T-cell (primary cell): ENCODE measurements at regions not wholly inside any gene's neighbourhood (a gene's known extent, or its start where the extent isn't known, plus 50 kb on each side); places are given as distances from the start of the nearest gene placed in this dataset.

ENCODE experiments used
- ATAC-seq, 4 experiments: fragments of 200-7000 bp in 3 of 4; fragments of 150-1000 bp in 1 of 4; cut with Tn5 transposase; replicated peaks in 1 of 4; 1 replicate in 3 of 4; 2 replicates in 1 of 4; pipeline ENCODE4 v1.10.0; 2021; ENCODE audit warnings: moderate library complexity in 3 of 4, mild to moderate bottlenecking in 2 of 4, moderate number of reproducible peaks in 1 of 4
- CTCF ChIA-PET, 2 donors: fragments of 300-600 bp; sonication (Branson Sonifier 250); formaldehyde crosslinking; loops; one replicate each; lab custom pipeline; 2022; ENCODE audit warnings: antibody characterized with exemption in 2 of 2; lab: Charles Lee
- POLR2A ChIA-PET, 2 donors: fragments of 300-600 bp; sonication (Branson Sonifier 250); formaldehyde crosslinking; loops; one replicate each; lab custom pipeline; 2022; ENCODE audit warnings: antibody characterized with exemption in 2 of 2; lab: Charles Lee
- DNase-seq, 35 experiments: peaks; one replicate each; pipeline versions ENCODE4 v3.0.0 to v3.0.0-alpha.2; 2013 to 2023
- H3K27ac ChIP-seq: one replicate; pipeline ENCODE4 v1.5.1; 2013; ENCODE audit warnings: low read length
- H3K27me3 ChIP-seq, 2 experiments: replicated peaks in 1 of 2; 1 replicate in 1 of 2; 2 replicates in 1 of 2; pipeline versions ENCODE4 v1.6.1 to v1.7.0; 2013; ENCODE audit warnings: low read length in 1 of 2, mixed read lengths in 1 of 2; ENCODE audit not compliant: control insufficient read depth in 2 of 2, insufficient read depth in 2 of 2; ENCODE audit errors: extremely low read depth in 1 of 2
- H3K36me3 ChIP-seq, 2 donors: 1 replicate in 1 of 2; 2 replicates in 1 of 2; pipeline versions ENCODE4 v1.6.1 to v1.7.0; 2013; ENCODE audit warnings: low read length in 1 of 2; ENCODE audit not compliant: control insufficient read depth in 2 of 2, insufficient read depth in 1 of 2; ENCODE audit errors: extremely low read depth in 1 of 2
- H3K4me1 ChIP-seq, 2 experiments: 1 replicate in 1 of 2; 2 replicates in 1 of 2; pipeline versions ENCODE4 v1.6.1 to v1.7.0; 2013; ENCODE audit warnings: low read length in 2 of 2, mixed read lengths in 1 of 2; ENCODE audit not compliant: insufficient read depth in 2 of 2, control insufficient read depth in 1 of 2; ENCODE audit errors: extremely low read depth in 1 of 2
- H3K4me3 ChIP-seq, 2 donors: 1 replicate in 1 of 2; 2 replicates in 1 of 2; pipeline versions ENCODE4 v1.5.1 to v1.7.0; 2013; ENCODE audit warnings: mild to moderate bottlenecking in 2 of 2, low read length in 1 of 2, moderate library complexity in 1 of 2; ENCODE audit not compliant: control insufficient read depth in 1 of 2; ENCODE audit errors: extremely low read depth in 1 of 2
- H3K9me3 ChIP-seq: 2 replicates; pipeline ENCODE4 v1.7.0; 2013
- H3K27ac Mint-ChIP-seq, 2 donors: one replicate each; pipeline ENCODE4 v1.8.0; 2020 to 2021; ENCODE audit warnings: mild to moderate bottlenecking in 2 of 2, mixed read lengths in 2 of 2
- H3K27me3 Mint-ChIP-seq, 2 donors: one replicate each; pipeline ENCODE4 v1.8.0; 2021 to 2022; ENCODE audit warnings: mixed read lengths in 2 of 2
- H3K36me3 Mint-ChIP-seq: one replicate; pipeline ENCODE4 v1.8.0; 2021; ENCODE audit warnings: mixed read lengths
- H3K4me1 Mint-ChIP-seq, 3 donors: one replicate each; pipeline ENCODE4 v1.8.0; 2020 to 2022; ENCODE audit warnings: mixed read lengths in 3 of 3, mild to moderate bottlenecking in 1 of 3
- H3K4me3 Mint-ChIP-seq, 3 donors: one replicate each; pipeline ENCODE4 v1.8.0; 2020 to 2022; ENCODE audit warnings: mild to moderate bottlenecking in 3 of 3, mixed read lengths in 3 of 3, moderate library complexity in 3 of 3
- H3K9me3 Mint-ChIP-seq, 3 donors: one replicate each; pipeline ENCODE4 v1.8.0; 2020 to 2022; ENCODE audit warnings: mixed read lengths in 3 of 3
- WGBS: methylation state at CpG from one replicate; pipeline ENCODE4 v1.1.5; 2013; ENCODE audit warnings: missing lambda C conversion rate; ENCODE audit not compliant: insufficient coverage; 5-methylcytosine and 5-hydroxymethylcytosine counted together

DNA sequence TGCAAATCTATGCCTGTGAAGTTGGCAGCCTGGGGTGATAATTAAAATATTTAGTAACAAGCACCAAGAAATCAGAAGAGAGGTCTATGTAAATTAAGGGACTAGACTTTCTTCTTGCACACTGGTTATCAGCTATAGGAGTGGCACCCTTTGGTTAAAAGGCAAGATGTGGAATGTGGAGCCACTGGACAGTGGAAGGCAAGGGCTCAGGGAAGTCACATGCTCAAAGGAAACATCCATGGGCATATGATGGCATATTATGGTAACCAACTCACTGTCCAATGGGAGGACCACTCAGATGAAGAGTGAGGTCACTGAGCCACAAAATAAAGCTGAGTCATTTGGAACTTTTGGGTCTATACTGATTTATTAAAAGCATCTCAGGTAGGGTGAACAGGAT, 165.6 kb upstream of the PRICKLE2 start:
- H3K36me3 ChIP-seq = no peaks in the 10 kb centered on the region
- peaks cover 2 to 3% of the 10 kb centered on the region in 2 donors for H3K27me3 Mint-ChIP-seq
- ChIA-PET CTCF (no interaction called here), POLR2A (no interaction called here)
- no peaks in the 10 kb centered on the region for H3K4me1 Mint-ChIP-seq
- no peak for DNase-seq
- no peaks in the 10 kb centered on the region for H3K4me1 ChIP-seq
- no peak overlapping the region for H3K27ac Mint-ChIP-seq
- no peaks in the 10 kb centered on the region for H3K36me3 Mint-ChIP-seq
- ATAC-seq = no peak
- peaks cover 0 to 4% (median 0%) of the 10 kb centered on the region in 3 donors for H3K9me3 Mint-ChIP-seq
- no peaks in the 10 kb centered on the region for H3K27me3 ChIP-seq
- no peak overlapping the region for H3K27ac ChIP-seq
- no peak overlapping the region for H3K4me3 Mint-ChIP-seq
- no peak overlapping the region for H3K4me3 ChIP-seq
- H3K9me3 ChIP-seq = no peaks in the 10 kb centered on the region

DNA sequence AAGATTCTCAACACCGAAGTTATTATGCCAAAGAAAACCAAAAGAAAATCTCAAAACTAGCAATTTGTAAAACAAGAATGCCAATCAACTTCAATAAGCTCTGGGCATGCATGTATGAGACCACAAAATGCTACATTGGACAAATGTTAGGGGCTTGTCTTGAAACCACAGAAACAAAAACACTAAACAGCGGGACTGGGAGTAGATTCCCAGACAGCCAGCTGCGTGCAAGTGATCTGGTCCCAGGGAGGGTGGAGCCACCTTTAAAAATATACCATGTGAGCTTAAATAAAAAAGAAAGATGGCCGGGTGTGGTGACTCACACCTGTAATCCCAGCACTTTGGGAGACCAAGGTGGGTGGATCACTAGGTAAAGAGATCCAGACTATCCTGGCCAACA, 163.6 kb upstream of the PRICKLE2 start:
- ATAC-seq (no peak), DNase-seq (no peak)
- Histone ChIP-seq H3K4me1 (no peaks in the 10 kb centered on the region), H3K4me3 (no peak overlapping the region), H3K27ac (no peak overlapping the region), H3K27me3 (no peaks in the 10 kb centered on the region), H3K9me3 (no peaks in the 10 kb centered on the region), H3K36me3 (no peaks in the 10 kb centered on the region)
- POLR2A ChIA-PET = no interaction called here
- no peaks in the 10 kb centered on the region for H3K4me1 Mint-ChIP-seq
- no peak overlapping the region for H3K4me3 Mint-ChIP-seq
- peaks cover 0 to 4% (median 0%) of the 10 kb centered on the region in 3 donors for H3K9me3 Mint-ChIP-seq
- no peak overlapping the region for H3K27ac Mint-ChIP-seq
- peaks cover 2 to 3% of the 10 kb centered on the region in 2 donors for H3K27me3 Mint-ChIP-seq
- CTCF ChIA-PET = no interaction called here
- WGBS = 90% methylated on average over 2 of the region's 4 CpGs
- H3K36me3 Mint-ChIP-seq = no peaks in the 10 kb centered on the region

DNA sequence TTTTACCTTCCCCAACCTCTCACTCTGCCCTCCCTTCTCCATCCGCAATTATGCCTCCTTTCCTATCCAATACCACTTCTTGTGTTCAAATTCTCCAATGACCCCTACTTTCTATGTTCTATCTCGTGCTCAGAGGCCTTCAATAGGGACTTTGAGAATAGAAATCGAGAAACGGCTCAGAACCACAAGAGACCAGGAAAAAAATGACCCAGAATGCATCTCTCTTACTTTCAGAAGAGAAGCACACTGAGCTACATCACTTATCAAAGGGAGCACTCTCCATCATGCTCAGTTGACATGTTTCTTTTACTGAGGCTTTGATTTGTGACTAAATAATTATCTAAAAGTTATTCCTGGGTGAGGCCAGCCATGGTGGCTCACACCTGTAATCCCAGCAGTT, 162.4 kb upstream of the PRICKLE2 start:
- CTCF ChIA-PET = no interaction called here
- no peaks in the 10 kb centered on the region for H3K4me1 Mint-ChIP-seq
- no peak for ATAC-seq
- peaks cover 0 to 4% (median 0%) of the 10 kb centered on the region in 3 donors for H3K9me3 Mint-ChIP-seq
- no peak overlapping the region for H3K27ac ChIP-seq
- no peak for DNase-seq
- H3K4me1 ChIP-seq = no peaks in the 10 kb centered on the region
- WGBS = 76% methylated on average over 2 of the region's 4 CpGs
- H3K9me3 ChIP-seq = no peaks in the 10 kb centered on the region
- H3K4me3 Mint-ChIP-seq = no peak overlapping the region
- H3K36me3 ChIP-seq = no peaks in the 10 kb centered on the region
- no peaks in the 10 kb centered on the region for H3K27me3 ChIP-seq
- H3K4me3 ChIP-seq = no peak overlapping the region
- no peaks in the 10 kb centered on the region for H3K36me3 Mint-ChIP-seq
- H3K27ac Mint-ChIP-seq = no peak overlapping the region
- peaks cover 2 to 3% of the 10 kb centered on the region in 2 donors for H3K27me3 Mint-ChIP-seq
- POLR2A ChIA-PET = no interaction called here

DNA sequence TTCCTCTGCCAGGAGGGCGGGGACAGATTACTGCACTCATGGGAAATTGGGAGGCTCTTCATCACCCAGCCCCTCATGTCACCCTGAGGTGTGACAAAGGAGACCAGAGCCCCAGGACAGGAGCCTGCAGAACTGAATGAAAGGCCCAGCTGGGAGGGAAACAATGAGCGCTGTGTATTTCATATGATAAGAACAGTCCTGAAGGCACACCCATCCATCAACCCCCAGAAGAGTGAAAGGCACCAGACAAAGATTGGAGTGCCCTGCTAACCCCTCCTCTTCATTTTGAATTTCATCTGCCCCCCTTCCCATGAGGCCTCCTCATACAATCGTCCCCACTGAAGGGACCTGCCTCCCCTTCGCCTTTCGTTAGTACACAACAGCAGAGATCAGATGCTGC, 160.0 kb upstream of the PRICKLE2 start:
- no peaks in the 10 kb centered on the region for H3K9me3 ChIP-seq
- H3K36me3 ChIP-seq = no peaks in the 10 kb centered on the region
- Mint-ChIP-seq H3K36me3 (no peaks in the 10 kb centered on the region), H3K9me3 (peaks cover 0 to 4% (median 0%) of the 10 kb centered on the region in 3 donors), H3K27me3 (peaks cover 2 to 3% of the 10 kb centered on the region in 2 donors), H3K4me3 (no peak overlapping the region), H3K4me1 (no peaks in the 10 kb centered on the region), H3K27ac (no peak overlapping the region)
- WGBS = 50% methylated on average over 1 of the region's 5 CpGs
- DNase-seq (no peak), ATAC-seq (no peak)
- no peak overlapping the region for H3K27ac ChIP-seq
- H3K4me3 ChIP-seq = no peak overlapping the region
- CTCF ChIA-PET = no interaction called here
- POLR2A ChIA-PET = no interaction called here
- H3K27me3 ChIP-seq = no peaks in the 10 kb centered on the region
- no peaks in the 10 kb centered on the region for H3K4me1 ChIP-seq

DNA sequence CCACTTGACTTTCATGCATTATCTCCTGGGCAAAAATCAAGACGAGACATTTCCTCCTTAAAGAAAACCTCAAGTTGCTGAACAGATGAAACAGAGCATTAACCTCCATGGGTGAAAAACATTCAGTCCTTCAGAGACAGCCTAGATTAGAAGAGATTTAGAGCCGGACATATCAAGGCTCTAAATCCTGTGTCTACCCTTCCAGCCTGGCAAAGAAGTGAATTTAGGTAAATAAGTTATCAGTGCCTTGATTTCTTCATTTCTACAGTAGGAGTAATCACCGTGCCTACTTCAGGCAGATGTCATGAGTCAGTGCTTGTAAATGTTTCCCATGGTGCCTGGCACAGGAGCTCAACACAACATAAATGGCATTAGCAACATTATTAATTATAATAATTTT, 159.3 kb upstream of the PRICKLE2 start:
- ATAC-seq (no peak), DNase-seq (no peak)
- Histone ChIP-seq H3K27me3 (no peaks in the 10 kb centered on the region), H3K9me3 (no peaks in the 10 kb centered on the region), H3K4me1 (no peaks in the 10 kb centered on the region), H3K4me3 (no peak overlapping the region), H3K27ac (no peak overlapping the region), H3K36me3 (no peaks in the 10 kb centered on the region)
- H3K27ac Mint-ChIP-seq = no peak overlapping the region
- ChIA-PET POLR2A (no interaction called here), CTCF (no interaction called here)
- no CpG with 5 or more reads among the region's 3 CpGs for WGBS
- no peaks in the 10 kb centered on the region for H3K36me3 Mint-ChIP-seq
- H3K4me3 Mint-ChIP-seq = no peak overlapping the region
- H3K9me3 Mint-ChIP-seq = peaks cover 0 to 4% (median 0%) of the 10 kb centered on the region in 3 donors
- H3K4me1 Mint-ChIP-seq = no peaks in the 10 kb centered on the region
- H3K27me3 Mint-ChIP-seq = peaks cover 2 to 3% of the 10 kb centered on the region in 2 donors

DNA sequence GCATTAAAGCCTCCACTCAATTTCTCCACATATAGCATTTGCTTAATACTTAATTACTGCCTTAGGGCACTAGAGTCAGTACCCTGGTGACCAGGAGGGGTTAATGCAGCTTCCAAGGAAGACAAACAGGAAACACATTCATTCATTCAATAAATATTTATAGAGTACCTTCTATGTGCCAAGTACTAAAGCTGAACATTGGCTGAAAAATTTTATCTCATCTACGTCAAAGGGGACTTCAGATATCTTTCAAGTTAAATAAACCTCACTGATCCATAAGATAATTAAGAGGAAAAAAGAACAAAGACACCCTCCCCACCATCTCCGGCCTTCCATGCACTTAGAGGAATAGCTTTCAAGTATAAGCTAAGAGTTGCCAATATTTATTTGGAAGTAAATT, 156.9 kb upstream of the PRICKLE2 start:
- no CpG with 5 or more reads among the region's 2 CpGs for WGBS
- POLR2A ChIA-PET = no interaction called here
- H3K4me1 Mint-ChIP-seq = no peaks in the 10 kb centered on the region
- H3K27ac Mint-ChIP-seq = no peak overlapping the region
- Histone ChIP-seq H3K27me3 (no peaks in the 10 kb centered on the region), H3K27ac (no peak overlapping the region), H3K4me1 (no peaks in the 10 kb centered on the region), H3K9me3 (no peaks in the 10 kb centered on the region), H3K36me3 (no peaks in the 10 kb centered on the region), H3K4me3 (no peak overlapping the region)
- DNase-seq (no peak), ATAC-seq (no peak)
- peaks cover 0 to 3% of the 10 kb centered on the region in 2 donors for H3K27me3 Mint-ChIP-seq
- no peaks in the 10 kb centered on the region for H3K36me3 Mint-ChIP-seq
- no peaks in the 10 kb centered on the region for H3K9me3 Mint-ChIP-seq
- CTCF ChIA-PET = no interaction called here
- no peak overlapping the region for H3K4me3 Mint-ChIP-seq

DNA sequence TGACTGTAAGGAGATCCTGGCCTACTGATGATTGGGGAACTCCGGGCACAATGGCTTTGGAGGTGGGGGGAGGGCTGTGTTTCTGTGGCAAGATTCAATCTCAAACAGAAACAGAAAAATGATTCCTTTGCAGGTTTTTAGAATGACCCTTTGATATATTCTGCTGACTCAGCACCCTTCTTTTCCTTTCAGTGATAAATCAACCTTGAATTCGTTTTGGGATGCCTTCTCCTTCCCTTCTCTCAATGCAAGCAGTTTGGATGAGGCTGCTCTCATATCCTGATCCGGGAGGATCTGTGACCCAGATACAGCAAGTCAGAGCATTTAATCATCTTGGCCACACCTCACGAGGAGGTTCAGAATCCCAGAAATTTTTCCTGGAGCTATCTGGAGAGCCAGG, 156.1 kb upstream of the PRICKLE2 start:
- no peak for DNase-seq
- Mint-ChIP-seq H3K36me3 (no peaks in the 10 kb centered on the region), H3K4me1 (no peaks in the 10 kb centered on the region), H3K27me3 (peaks cover 0 to 3% of the 10 kb centered on the region in 2 donors), H3K4me3 (no peak overlapping the region), H3K9me3 (no peaks in the 10 kb centered on the region), H3K27ac (no peak overlapping the region)
- Histone ChIP-seq H3K9me3 (no peaks in the 10 kb centered on the region), H3K36me3 (no peaks in the 10 kb centered on the region), H3K27ac (no peak overlapping the region), H3K4me1 (no peaks in the 10 kb centered on the region), H3K4me3 (no peak overlapping the region), H3K27me3 (no peaks in the 10 kb centered on the region)
- 10% methylated on average over 1 of the region's 4 CpGs for WGBS
- ChIA-PET CTCF (no interaction called here), POLR2A (no interaction called here)
- ATAC-seq = no peak
